Subcutaneous abdominal adipose tissue (tissue), 5 donors: ENCODE measurements at regions not wholly inside any gene's neighbourhood (a gene's known extent, or its start where the extent isn't known, plus 50 kb on each side); places are given as distances from the start of the nearest gene placed in this dataset.
A peak's percentile ranks its signal among the peaks of the same experiment; 100 is the strongest.

Experiments
- H3K27ac ChIP-seq: one replicate; pipeline ENCODE4 v1.7.0; 2013; ENCODE audit warnings: low read depth, mild to moderate bottlenecking, inconsistent platforms, low read length, moderate library complexity
- H3K27me3 ChIP-seq, 5 donors: one replicate each; pipeline ENCODE4 v1.7.0; 2013; ENCODE audit warnings: low read length in 5 of 5, inconsistent platforms in 1 of 5; ENCODE audit not compliant: control insufficient read depth in 5 of 5, insufficient read depth in 4 of 5
- H3K36me3 ChIP-seq, 5 donors: one replicate each; pipeline ENCODE4 v1.7.0; 2013; ENCODE audit warnings: low read length in 5 of 5; ENCODE audit not compliant: control insufficient read depth in 5 of 5, insufficient read depth in 5 of 5
- H3K4me1 ChIP-seq, 5 donors: one replicate each; pipeline ENCODE4 v1.7.0; 2013; ENCODE audit warnings: low read length in 5 of 5, mild to moderate bottlenecking in 3 of 5, moderate library complexity in 1 of 5; ENCODE audit not compliant: control insufficient read depth in 5 of 5, insufficient read depth in 5 of 5
- H3K4me3 ChIP-seq, 5 donors: one replicate each; pipeline ENCODE4 v1.7.0; 2013; ENCODE audit warnings: low read length in 5 of 5, low read depth in 1 of 5
- H3K9ac ChIP-seq, 5 donors: one replicate each; pipeline ENCODE4 v1.7.0; 2013; ENCODE audit warnings: low read length in 5 of 5, mild to moderate bottlenecking in 4 of 5, moderate library complexity in 3 of 5
- H3K9me3 ChIP-seq, 5 donors: one replicate each; pipeline ENCODE4 v1.7.0; 2013; ENCODE audit warnings: low read length in 5 of 5; ENCODE audit not compliant: control insufficient read depth in 5 of 5
- donor health status: healthy.
- donor health status: healthy.
- donor health status: healthy.
- donor health status: healthy.
- donor health status: healthy.

DNA sequence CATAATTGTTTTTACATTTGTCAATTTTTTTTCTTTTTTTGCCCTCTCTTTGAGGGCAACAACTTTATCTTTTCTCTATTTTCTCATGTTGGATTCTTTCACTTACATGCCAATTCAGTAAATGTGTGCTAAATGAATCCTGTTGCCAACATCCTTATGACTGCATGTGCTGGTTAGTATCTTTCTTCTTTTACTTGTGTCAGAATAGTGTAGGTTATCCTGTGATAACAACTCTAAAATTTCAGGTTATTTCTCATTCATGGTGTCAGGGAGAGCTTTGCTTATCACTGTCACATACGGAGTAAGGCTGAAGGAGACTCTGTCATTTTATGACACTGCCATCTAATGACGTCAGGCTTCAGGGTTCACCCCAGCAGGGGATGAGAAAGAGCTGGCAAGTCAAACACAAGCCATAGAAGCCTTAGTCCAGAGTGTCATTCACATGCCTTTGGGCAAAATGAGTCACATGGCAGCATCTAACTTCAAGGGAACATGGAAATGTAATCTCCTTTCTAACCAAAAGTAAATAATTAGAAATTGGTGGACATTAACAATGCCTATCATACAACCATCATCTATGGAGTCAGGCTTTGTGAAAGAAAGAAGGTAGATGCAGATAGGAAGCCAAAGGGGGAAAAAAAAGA is 242.5 kb upstream of the ATP2B1 start:
- no peak overlapping the region for H3K27ac ChIP-seq
- H3K27me3 ChIP-seq: no peaks in the 10 kb centered on the region
- H3K4me1 ChIP-seq: peaks cover 0 to 22% (median 16%) of the 10 kb centered on the region in 5 donors
- H3K4me3 ChIP-seq: no peak overlapping the region
- no peaks in the 10 kb centered on the region for H3K9me3 ChIP-seq
- H3K9ac ChIP-seq: no peak overlapping the region
- H3K36me3 ChIP-seq: no peaks in the 10 kb centered on the region

DNA sequence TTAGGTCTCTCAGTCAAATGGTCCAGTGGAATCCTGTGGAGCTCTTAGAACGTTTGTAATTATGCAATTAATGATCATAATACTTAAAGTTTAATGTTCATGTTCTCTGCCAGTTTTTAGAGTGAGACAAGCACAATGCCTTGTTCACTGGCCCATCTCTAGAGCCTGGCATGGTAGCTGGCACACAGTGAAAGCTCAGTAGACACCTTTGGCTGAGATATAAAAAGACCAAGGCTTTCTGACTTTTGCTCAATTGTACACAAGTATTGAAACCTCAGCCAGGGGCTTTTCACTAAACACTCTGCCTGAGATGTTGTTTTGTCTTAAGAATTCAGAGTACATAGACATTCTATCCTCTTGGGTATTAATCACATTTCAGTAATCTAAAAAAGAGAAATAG is 241.8 kb upstream of the ATP2B1 start:
- H3K36me3 ChIP-seq: no peaks in the 10 kb centered on the region
- no peak overlapping the region for H3K9ac ChIP-seq
- H3K4me3 ChIP-seq: no peak overlapping the region
- no peak overlapping the region for H3K27ac ChIP-seq
- no peaks in the 10 kb centered on the region for H3K9me3 ChIP-seq
- H3K4me1 ChIP-seq: peaks cover 0 to 22% (median 16%) of the 10 kb centered on the region in 5 donors
- H3K27me3 ChIP-seq: no peaks in the 10 kb centered on the region

DNA sequence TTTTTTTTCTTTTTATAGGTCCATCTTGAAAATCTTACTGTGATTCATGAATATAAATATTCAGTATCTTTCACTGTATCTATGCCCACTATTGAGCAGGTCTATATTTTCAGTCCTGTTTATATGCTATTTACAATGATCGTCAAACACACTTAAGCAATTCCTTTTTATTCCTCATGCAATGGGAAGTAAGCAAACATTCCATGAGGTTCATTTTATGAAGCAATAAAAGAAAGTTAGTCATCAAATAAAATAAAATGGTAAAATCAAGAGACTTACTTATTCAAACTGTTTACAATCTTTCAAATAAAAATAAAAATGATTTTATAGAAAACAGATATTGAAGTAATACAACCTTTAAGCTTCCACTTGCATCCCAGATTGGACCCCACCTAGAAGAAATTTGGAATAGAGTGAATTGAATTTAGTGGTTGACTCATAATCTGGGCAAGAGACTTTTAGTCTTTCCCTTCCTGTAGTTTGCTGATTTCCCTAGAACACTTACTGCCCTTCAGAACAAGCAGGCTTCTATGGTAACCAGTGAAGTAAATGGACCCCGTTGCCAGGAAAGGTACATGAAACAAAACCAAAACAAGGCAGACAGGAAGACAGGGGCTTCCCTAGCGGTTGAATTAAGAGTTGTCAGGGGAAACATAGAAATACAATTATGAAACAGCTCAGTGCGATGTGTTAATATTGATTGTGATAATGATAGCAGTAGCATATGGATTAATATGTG is 241.0 kb upstream of the ATP2B1 start:
- H3K27ac ChIP-seq: peak overlapping the region; percentile 13
- no peak overlapping the region for H3K9ac ChIP-seq

DNA sequence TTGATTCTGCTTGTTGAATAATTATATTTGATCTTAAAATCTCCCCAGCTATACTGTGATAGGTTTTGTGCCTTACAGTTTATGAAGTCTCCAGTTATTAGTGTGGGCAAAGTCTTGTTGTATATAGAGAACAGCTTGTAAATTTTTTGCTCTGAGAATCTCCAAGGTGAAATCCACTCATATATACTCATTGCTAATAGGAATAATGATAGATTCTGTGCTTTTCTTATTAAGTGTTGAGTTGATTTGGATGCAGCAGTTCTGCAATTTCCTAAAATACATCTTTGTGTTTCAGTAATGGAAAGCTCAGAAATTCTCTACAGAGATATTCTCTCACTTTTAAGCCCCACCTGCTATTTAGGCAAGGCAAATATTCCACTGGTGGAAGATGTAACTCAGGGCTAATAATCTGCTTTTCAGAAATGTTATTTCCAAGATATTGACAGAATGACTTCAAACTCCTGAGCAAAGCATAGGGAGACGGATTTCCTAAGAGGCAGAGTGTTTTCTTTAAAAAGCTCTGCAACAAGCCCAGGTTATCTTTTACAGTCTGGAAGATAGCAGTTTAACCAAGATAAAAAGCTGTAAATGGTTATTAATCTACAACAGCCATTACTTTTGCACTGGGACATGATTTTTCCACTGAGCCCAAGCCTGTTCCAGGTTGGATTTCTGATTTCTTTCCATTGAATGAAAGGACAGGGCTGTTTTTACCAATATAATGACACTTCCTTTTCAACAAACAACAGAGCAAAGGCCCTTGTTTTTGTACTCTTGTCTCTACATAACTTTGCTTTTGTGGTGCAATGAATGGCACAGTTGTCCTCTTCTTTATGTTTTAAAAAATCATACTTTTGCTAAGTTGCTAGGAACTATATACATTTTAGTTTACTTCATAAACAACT is 239.9 kb upstream of the ATP2B1 start:
- H3K36me3 ChIP-seq: no peaks in the 10 kb centered on the region
- peaks cover 0 to 22% (median 16%) of the 10 kb centered on the region in 5 donors for H3K4me1 ChIP-seq
- no peak overlapping the region for H3K4me3 ChIP-seq
- H3K27ac ChIP-seq: no peak overlapping the region
- H3K27me3 ChIP-seq: no peaks in the 10 kb centered on the region
- no peaks in the 10 kb centered on the region for H3K9me3 ChIP-seq
- H3K9ac ChIP-seq: no peak overlapping the region

More for the DNA sequence above, 241.0 kb upstream of the ATP2B1 start:
- H3K4me1 ChIP-seq: peaks cover 0 to 22% (median 16%) of the 10 kb centered on the region in 5 donors
- no peaks in the 10 kb centered on the region for H3K27me3 ChIP-seq
- no peak overlapping the region for H3K4me3 ChIP-seq
- no peaks in the 10 kb centered on the region for H3K36me3 ChIP-seq
- H3K9me3 ChIP-seq: no peaks in the 10 kb centered on the region

DNA sequence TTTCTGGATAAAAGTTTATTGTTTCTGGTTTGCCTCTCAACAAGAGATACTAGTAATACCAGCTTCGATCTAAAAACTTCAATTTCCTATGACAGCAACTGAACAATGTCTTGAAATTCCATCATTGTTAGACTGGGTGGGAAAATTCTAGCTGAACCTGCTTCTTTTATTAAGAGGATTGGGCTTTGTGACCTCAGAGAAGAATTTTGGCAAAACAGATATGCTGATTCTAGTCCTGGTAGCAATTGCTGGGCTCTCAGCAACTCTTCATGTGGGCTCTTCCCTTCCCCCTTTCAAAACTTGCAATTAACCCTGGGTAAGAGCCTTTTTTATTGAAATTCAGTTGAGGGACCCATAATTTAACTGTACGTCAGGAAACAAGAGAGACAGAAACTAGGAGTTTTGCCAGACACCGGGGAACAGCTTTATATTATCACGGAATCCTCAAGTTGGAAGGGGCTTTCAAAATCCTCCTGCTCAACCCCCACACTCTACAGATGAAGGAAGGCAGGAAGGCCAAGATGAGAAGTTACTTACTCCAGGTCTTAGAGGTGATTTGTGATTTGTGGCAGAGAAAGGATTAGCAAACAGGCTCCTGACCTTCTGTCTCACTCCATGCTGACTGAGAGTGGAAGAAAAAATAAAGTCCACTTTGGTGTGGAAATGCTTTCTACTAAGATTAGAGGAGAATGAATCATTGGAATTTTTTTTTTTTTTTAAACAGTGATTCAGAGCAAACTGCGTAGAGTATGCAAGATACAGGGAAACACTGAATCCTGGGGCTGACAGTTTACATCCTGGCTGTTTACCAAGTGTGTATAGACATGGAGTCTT is 239.0 kb upstream of the ATP2B1 start:
- no peak overlapping the region for H3K4me3 ChIP-seq
- peak overlapping the region; percentile 33 for H3K27ac ChIP-seq
- H3K27me3 ChIP-seq: no peaks in the 10 kb centered on the region
- no peaks in the 10 kb centered on the region for H3K36me3 ChIP-seq
- peaks cover 0 to 22% (median 16%) of the 10 kb centered on the region in 5 donors for H3K4me1 ChIP-seq
- no peak overlapping the region for H3K9ac ChIP-seq
- H3K9me3 ChIP-seq: no peaks in the 10 kb centered on the region

DNA sequence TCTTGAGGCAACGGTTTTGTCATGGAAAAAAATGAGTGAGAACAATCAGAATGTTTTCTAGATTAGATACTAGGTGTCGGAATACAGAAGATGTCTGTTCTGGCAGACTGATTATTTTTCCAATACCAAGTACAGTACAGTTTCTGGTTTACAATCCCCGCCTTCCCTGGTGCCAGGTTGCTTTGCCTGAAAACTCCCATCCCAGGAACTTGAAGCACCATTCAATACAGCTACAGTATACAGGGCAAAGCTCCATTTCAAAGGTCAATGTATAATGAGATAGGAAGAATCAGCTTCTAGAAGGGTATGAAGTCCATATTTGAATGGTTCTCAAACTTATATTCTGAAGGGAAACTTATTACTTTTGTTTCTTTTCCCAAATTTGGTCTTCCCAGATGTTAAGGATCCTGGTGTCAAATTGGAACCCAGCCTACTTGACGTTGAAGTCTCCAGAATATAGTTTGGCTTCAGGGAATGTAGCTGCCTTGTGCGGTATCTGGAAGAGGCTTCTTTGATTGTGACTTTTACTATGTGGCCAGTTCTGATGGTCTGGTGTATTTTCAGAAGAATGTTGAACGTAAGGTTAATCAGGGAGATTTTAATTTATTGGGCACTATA is 238.0 kb upstream of the ATP2B1 start:
- Histone ChIP-seq H3K36me3 (no peaks in the 10 kb centered on the region), H3K9ac (no peak overlapping the region), H3K4me1 (peaks cover 0 to 22% (median 16%) of the 10 kb centered on the region in 5 donors), H3K27ac (no peak overlapping the region), H3K4me3 (no peak overlapping the region), H3K9me3 (no peaks in the 10 kb centered on the region), H3K27me3 (no peaks in the 10 kb centered on the region)

- Histone ChIP-seq H3K36me3 (no peaks in the 10 kb centered on the region), H3K9ac (no peak overlapping the region), H3K4me3 (no peak overlapping the region), H3K27me3 (no peaks in the 10 kb centered on the region), H3K4me1 (peaks cover 0 to 18% (median 9%) of the 10 kb centered on the region in 5 donors), H3K9me3 (no peaks in the 10 kb centered on the region), H3K27ac (no peak overlapping the region)
Observed at GRCh38 chr12:89945123-89945522, 236.5 kb upstream of the ATP2B1 start.

GRCh38 chr12:89943463-89943862 is 234.8 kb upstream of the ATP2B1 start:
- no peaks in the 10 kb centered on the region for H3K9me3 ChIP-seq
- H3K4me1 ChIP-seq: peaks cover 0 to 7% (median 2%) of the 10 kb centered on the region in 5 donors
- H3K36me3 ChIP-seq: no peaks in the 10 kb centered on the region

DNA sequence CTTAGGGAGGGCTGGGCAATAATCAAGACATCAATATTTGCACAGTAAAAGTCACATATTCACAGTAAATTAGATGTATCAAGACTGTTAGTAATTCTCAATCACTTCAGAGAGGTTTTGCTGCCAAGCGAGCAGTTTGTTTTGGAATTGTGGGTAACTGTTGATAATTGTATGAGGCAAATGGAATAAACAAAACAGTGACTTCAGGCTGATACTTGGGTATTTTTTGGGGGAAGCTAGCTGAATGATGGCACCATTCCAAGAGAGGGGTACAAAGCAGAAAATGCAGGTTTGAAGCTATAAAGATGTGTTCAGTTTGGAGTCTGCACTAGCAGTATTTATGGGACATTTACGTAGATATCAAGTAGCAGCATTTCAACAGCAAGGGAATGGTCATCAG is 232.8 kb upstream of the ATP2B1 start:
- Histone ChIP-seq H3K4me3 (no peak overlapping the region), H3K4me1 (no peaks in the 10 kb centered on the region), H3K27ac (no peak overlapping the region), H3K27me3 (no peaks in the 10 kb centered on the region), H3K9ac (no peak overlapping the region), H3K9me3 (no peaks in the 10 kb centered on the region), H3K36me3 (no peaks in the 10 kb centered on the region)

More at GRCh38 chr12:89943463-89943862, 234.8 kb upstream of the ATP2B1 start:
- Histone ChIP-seq H3K27me3 (no peaks in the 10 kb centered on the region), H3K4me3 (no peak overlapping the region), H3K27ac (no peak overlapping the region), H3K9ac (no peak overlapping the region)
